GM19351 (cell line): ENCODE measurements at regions not wholly inside any gene's neighbourhood (a gene's known extent, or its start where the extent isn't known, plus 50 kb on each side); places are given as distances from the start of the nearest gene placed in this dataset.
A peak's percentile ranks its signal among the peaks of the same experiment; 100 is the strongest.
"Not testable (repeated sequence)": the region's sequence is repeated elsewhere in the genome, so short reads cannot be mapped to it uniquely, and the experiment has no call there.

ENCODE experiments used
- ATAC-seq: cut with Tn5 transposase; IDR thresholded peaks from one replicate; pipeline ENCODE4 v1.9.1; 2021; ENCODE audit warnings: mild to moderate bottlenecking, moderate library complexity; ENCODE audit not compliant: unreplicated experiment

GRCh38 chr12:14032191-14032590, 50.8 kb upstream of the GRIN2B start:
- not testable (repeated sequence) for ATAC-seq

DNA sequence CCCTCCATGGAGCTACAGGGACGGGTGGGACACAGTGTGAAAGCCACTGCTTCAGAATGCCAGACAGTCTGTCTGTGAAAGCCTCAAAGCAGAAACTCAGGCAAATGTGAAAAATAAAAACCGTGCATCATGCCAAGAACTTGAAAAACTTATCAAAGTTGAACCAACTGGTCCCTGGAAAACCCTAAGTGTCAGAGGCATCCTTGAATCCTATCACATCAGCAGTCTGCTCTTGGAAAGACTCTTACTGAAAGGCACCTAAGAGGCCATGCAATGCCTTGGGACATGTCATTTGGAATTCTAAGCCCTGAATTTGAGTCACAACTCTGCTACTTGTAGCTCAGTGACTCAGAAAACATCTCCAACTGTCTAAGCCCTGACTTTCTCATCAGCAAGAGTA, 62.4 kb upstream of the GRIN2B start:
- ATAC-seq, result no peak

- no peak for ATAC-seq
Measured at GRCh38 chr12:14048941-14049545, 67.6 kb upstream of the GRIN2B start.

DNA sequence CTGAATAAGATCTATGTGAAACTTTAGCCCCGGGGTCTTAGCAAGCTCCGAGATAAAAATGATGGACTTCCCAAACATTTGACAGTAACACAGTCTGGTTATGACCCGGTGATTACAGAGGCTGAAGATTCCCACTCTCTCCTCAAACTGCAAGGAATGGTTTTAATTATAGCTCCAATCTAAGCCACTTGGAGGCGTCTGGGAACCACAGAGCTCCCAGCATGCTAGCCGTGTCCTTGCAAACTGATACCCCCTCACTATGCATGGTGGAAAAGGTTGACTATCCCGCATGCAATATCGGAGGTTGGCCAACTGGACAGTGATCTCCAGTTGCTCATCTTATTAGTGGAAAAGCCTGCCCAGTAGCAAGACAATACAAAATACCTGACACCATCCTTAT, 76.5 kb upstream of the GRIN2B start:
- ATAC-seq, result no peak

GRCh38 chr12:14058717-14059116, 77.3 kb upstream of the GRIN2B start:
- no peak for ATAC-seq

GRCh38 chr12:14059548-14059947, 78.1 kb upstream of the GRIN2B start:
- no peak for ATAC-seq

DNA sequence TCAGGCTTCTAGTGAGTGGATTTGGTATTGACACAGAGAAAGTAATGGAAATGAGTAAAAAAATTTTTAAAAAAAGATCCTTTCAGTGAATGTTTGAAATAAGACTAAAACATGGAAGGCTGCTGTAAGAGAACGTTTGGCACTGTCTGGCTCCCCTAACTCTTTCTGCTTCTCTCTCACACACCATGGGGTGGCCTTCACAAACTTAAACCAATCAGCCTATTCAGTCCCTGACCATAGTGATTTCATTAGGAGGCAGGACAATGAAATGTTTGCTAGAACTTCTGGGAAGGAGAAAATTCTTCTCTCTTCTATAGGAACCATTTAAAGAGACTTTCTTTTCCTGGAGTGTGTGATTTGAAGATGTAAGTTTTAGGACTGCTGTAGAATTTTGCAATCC, 84.2 kb upstream of the GRIN2B start:
- ATAC-seq, result no peak

DNA sequence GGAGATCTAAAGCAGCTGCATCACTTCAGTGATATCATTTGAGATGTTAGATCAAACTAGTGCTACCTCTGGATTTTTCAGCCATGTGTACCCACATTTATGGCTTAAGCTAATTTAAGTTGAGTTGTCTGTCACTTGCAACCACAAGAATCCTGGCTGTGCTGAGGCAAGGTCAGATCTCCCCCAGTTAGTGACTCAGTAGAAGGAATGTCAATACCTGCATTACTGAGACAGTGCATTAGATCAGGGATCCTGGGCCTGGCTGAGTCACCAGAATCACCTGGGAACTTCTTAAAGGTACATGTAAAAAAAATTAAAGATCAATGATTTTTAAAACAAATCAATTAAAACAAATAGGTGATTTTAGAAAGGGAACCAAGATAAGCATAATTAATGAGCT, 84.6 kb upstream of the GRIN2B start:
- no peak for ATAC-seq

- no peak for ATAC-seq
Measured at GRCh38 chr12:14068961-14069360, 87.6 kb upstream of the GRIN2B start.

GRCh38 chr12:14071833-14072232, 90.4 kb upstream of the GRIN2B start:
- ATAC-seq, result no peak

GRCh38 chr12:14072987-14073386, 91.6 kb upstream of the GRIN2B start:
- no peak for ATAC-seq

GRCh38 chr12:14075797-14076393, 94.5 kb upstream of the GRIN2B start:
- no peak for ATAC-seq

DNA sequence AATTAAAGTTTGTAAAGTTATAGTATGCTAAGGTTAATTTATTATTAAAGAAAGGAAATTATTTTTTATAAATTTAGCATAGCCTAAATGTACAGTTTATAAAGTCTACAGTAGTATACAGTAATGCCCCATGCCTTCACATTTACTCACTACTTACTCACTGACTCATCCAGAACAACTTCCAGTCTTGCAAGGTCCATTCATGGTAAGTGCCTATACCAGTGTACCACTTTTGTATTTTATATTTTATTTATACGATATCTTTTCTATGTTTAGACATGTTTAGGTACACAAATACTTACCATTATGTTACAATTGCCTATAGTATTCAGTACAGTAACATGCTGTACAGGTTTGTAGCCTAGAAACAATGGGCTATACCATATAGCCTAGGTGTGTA, 95.1 kb upstream of the GRIN2B start:
- no peak for ATAC-seq

GRCh38 chr12:14086838-14087237, 105.4 kb upstream of the GRIN2B start:
- no peak for ATAC-seq

DNA sequence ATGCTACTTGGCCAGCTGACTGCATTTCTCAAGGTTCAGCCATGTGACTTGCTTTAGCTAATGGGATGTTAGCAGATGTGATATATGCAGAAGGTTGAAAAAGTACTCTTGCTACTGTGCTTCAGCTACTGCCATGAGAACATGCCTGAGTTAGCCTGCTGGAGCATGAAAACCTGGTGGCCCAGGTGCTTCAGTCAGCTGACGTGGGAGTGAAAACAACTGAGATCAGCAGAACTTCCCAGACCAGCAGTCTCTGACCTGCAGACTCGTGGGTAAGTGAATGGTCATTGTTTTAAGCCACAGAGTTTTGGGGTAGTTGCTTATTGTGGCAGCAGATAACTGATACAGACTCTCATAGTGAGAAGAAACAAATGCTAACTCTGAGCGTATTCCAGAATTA, 118.6 kb upstream of the GRIN2B start:
- ATAC-seq, result no peak

DNA sequence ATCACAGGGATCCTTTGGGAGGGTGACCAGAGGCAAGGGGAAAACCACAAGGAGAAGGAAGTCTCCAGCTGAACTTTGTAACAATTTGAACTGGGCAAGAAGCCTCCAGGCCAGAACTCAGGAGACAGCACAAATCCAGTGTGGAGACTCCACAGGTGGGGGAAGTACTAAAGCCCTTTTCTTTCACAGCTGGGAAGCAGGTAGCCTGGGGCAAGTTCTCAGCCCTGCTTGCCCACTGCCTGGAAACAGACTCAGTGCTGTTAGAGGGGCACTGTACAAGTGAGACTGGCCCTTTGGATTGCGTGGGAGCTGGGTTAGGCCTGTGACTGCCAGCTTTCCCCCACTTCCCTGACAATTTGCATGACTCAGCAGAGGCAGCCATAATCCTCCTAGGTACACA, 120.2 kb upstream of the GRIN2B start:
- ATAC-seq, result not testable (repeated sequence)

DNA sequence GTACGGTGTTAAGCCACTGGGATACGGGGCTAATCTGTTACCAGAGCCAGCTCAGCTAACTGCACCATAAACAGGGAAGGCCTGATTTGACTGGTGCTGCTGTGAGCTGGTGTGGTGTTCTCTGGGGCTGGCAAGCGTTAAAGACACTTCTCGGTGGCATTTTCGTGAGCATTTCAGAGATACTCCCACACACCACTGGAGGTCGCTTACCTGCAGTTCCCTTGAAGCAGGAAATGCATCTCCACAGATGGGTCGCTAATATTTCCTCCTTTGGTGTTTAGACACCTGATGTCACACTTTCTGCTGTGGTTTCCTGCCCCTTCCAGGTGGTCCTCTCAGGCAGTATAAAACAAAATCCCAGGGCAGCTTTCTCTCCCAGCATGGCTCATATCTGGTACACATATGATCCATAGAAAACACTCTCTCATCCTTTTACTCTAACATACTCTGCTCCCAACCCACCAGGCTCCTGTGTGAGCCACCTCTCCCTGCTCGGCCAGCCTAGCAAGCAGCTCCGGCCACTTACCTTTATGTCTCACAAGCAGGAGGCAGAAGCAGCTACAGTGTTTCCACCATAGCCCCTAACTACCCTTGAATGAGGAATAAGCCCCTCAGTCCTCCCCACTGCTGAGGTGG, 129.9 kb upstream of the GRIN2B start:
- ATAC-seq, result peak; percentile 100

DNA sequence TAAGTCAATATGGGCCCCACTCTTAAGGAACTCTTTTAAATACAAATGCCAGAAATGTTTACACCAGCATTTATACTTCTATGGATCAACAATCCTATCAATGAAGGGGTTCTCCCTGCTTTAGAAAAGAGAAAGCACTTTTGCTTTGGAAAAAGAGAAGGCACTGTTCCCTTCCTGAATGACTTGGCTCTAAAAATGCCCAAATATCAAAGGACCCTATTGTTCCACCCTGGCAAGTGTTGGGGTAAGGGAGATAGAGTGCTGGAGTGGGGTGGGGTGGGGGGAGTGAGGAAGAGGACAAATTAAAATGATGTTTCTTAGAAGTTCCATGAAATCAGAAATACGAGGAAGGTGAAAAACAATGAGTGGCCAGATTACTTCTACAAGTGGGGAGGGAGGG, 131.6 kb upstream of the GRIN2B start:
- ATAC-seq, result no peak

DNA sequence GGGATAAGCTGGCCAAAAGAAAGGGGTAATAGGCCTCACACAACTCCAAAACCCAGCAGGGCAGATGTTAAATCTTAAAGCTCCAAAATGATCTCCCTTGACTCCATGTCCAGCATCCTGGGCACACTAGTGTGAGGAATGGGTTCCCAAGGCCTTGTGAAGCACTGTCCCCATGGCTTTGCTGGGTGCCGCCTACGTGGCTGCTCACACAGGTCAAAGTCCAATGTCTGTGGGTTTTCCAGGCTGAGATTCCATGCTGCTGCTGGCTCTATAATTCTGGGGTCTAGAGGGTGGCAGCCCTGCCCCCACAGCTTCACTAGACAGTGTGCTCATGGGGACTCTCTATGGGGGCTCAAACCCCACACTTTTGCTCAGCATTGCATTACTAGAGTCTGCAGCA, 145.3 kb upstream of the GRIN2B start:
- ATAC-seq, result no peak

DNA sequence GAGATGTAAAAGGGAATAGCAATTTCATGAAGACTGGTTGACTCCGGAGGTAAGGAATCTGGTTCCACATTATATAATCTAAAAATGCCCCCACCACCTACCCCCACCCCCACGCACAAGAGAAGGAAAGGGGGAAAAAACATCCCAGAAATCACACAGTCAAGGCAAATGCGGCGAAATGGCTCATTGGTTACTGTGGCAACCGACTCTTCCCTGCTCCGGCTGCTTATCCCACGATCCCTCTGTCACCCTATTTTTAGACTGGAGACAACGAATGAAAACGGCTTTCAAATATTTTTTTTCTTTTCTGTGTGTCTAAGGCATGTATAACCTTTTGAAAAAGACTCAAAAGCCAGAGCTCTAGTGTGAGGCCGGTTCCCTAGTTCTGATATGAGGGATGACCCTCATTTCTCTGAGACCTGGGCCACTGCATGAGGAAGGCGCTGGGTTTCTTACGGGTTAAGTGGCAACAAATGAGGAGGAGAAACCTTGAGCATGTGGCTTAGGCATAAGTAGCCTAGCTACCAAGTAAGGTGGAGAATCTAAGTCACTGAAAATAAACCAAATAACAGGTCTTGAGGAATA, 148.3 kb upstream of the GRIN2B start:
- no peak for ATAC-seq

DNA sequence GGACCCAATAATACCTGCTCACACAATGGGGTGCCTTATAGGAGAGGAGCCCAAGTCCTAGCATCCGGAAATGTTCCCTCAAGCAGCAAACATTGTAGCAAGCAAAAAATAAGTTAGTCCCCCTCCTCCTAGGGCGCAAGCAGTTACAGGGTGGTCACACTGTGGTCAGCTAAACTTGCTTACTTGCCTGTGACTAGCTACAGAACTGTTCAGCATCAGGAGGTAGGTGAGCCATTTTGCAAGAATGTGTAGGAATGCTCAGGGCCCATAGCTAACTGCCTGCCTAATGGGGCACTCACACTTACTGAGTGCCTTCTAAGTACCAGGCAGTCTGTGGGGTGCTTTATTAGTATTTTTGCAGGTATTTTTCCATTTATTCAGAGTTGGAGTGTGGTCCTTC, 154.6 kb upstream of the GRIN2B start:
- ATAC-seq, result no peak

GRCh38 chr12:14138495-14138894, 157.1 kb upstream of the GRIN2B start:
- ATAC-seq, result no peak
